Colonic mucosa (tissue), 4 donors: ENCODE measurements at regions not wholly inside any gene's neighbourhood (a gene's known extent, or its start where the extent isn't known, plus 50 kb on each side); places are given as distances from the start of the nearest gene placed in this dataset.

Experiments used
- DNase-seq: peaks from one replicate; pipeline ENCODE4 v3.0.0-alpha.2; 2020
- H3K27ac ChIP-seq: fragments of 200-600 bp; one replicate; pipeline ENCODE4 v1.8.0; 2021
- H3K27me3 ChIP-seq: fragments of 200-600 bp; one replicate; pipeline ENCODE4 v1.8.0; 2021
- H3K36me3 ChIP-seq: fragments of 200-600 bp; one replicate; pipeline ENCODE4 v1.8.0; 2021
- H3K4me1 ChIP-seq: fragments of 200-600 bp; one replicate; pipeline ENCODE4 v1.8.0; 2021; ENCODE audit warnings: mild to moderate bottlenecking
- H3K4me3 ChIP-seq: fragments of 200-600 bp; one replicate; pipeline ENCODE4 v1.8.0; 2021
- H3K9ac ChIP-seq, 2 donors: one replicate each; pipeline ENCODE4 v1.7.0; 2013; ENCODE audit warnings: control low read depth in 2 of 2, low read depth in 2 of 2, low read length in 2 of 2
- H3K9me3 ChIP-seq: fragments of 200-600 bp; one replicate; pipeline ENCODE4 v1.8.0; 2021
- intact Hi-C: fragments of 100-400 bp; cut with DNase I; formaldehyde crosslinking; loops from one replicate; pipeline ENCODE4 v1.14.1; 2022
- TF ChIP-seq, protein P1 (sequence below): fragments of 200-600 bp; IDR thresholded peaks from one replicate; pipeline ENCODE4 v1.8.0; 2022; ENCODE audit warnings: antibody characterized with exemption, mild to moderate bottlenecking
- donor health status: healthy.
- donor health status: DM: no; HTN: no; CAD: no.
- donor health status: DM: no; HTN: no; CAD: no.

DNA sequence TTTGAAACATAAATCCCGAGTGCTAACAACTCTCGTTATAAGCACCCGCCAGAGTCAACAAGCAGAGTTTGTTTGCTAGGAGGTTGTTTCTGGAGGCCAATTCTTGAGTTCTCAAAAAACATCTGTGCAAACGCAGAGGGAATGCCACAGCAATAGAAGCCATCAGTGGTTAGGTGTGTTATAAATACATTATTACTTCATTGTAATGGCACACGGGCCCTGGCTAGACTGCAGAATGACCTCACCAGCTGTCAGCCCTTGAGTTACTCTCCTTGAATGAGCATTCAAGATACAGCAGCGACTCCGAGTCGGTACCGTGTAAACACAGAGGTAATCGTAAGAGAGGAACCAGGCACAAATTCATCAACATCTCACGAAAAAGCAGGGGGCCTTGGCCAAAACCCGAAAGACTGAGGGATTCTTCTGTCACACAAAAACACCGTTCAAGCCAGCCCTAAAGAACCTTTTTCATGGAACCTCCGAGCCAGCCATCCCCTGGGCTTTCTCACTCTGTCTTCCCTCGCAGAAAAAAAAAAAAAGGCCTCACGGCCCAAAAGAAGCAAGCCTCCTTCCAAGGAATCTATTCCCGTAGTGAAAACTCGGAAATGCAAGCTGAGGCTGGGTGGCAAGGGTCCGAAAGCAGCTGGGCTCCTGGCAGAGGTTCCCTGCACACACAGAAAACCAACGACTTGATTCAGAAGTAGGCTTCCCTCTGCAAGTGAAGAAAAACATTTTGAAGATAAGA, 133.7 kb upstream of the MEIS1 start:
- TF ChIP-seq, protein P1, sequence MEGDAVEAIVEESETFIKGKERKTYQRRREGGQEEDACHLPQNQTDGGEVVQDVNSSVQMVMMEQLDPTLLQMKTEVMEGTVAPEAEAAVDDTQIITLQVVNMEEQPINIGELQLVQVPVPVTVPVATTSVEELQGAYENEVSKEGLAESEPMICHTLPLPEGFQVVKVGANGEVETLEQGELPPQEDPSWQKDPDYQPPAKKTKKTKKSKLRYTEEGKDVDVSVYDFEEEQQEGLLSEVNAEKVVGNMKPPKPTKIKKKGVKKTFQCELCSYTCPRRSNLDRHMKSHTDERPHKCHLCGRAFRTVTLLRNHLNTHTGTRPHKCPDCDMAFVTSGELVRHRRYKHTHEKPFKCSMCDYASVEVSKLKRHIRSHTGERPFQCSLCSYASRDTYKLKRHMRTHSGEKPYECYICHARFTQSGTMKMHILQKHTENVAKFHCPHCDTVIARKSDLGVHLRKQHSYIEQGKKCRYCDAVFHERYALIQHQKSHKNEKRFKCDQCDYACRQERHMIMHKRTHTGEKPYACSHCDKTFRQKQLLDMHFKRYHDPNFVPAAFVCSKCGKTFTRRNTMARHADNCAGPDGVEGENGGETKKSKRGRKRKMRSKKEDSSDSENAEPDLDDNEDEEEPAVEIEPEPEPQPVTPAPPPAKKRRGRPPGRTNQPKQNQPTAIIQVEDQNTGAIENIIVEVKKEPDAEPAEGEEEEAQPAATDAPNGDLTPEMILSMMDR, result no peak
- H3K4me3 ChIP-seq, result no peak overlapping the region
- no peaks in the 10 kb centered on the region for H3K9me3 ChIP-seq
- H3K27ac ChIP-seq, result no peak overlapping the region
- no peaks in the 10 kb centered on the region for H3K36me3 ChIP-seq
- DNase-seq, result no peak
- H3K9ac ChIP-seq, result no peak overlapping the region
- no peaks in the 10 kb centered on the region for H3K27me3 ChIP-seq
- intact Hi-C loops, result no loop called here
- H3K4me1 ChIP-seq, result no peaks in the 10 kb centered on the region

DNA sequence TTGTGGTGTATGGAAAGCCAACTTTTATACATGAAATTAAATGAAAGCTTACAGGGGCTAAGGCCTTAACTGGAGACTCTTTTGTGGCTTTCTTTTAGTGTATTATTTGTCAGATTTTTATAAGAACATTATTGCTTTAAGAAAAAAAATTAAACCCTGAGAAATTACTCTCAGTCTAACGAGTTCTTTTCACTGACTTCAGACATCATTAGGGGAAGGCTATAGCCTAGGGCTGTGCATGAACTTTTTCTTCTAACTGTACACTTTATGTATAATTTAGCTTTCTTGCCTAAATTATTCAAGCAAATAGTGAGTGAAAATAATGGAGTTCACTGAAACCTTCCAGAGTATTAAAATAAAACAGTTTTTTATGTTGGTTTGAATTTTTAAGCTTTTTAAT, 151.1 kb upstream of the MEIS1 start:
- DNase-seq, result no peak
- H3K9ac ChIP-seq, result no peak overlapping the region
- H3K4me3 ChIP-seq, result no peak overlapping the region
- H3K9me3 ChIP-seq, result no peaks in the 10 kb centered on the region
- no peaks in the 10 kb centered on the region for H3K27me3 ChIP-seq
- no peaks in the 10 kb centered on the region for H3K36me3 ChIP-seq
- H3K27ac ChIP-seq, result no peak overlapping the region
- TF ChIP-seq, protein P1, result no peak
- no peaks in the 10 kb centered on the region for H3K4me1 ChIP-seq
- intact Hi-C loops, result no loop called here

DNA sequence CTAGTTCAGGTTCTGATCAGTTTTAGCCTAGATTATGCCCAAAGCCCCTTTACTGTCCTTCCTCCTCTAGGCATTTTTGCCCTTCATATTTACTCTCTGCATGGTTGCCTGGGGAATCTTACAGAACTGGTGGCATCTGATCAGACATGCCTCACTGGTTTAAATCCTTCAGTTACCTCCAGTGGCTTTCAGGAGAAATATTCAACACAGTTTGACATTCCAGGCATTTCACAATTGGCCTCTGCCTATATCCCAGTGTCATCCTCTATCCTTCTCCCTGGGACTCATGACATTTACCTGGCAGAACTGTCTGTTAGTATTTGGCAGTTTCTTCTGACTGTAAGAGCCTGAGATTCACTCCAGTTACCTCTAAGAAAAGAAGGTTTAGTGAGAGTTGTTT, 152.9 kb upstream of the MEIS1 start:
- no peak overlapping the region for H3K9ac ChIP-seq
- H3K27me3 ChIP-seq, result no peaks in the 10 kb centered on the region
- no peaks in the 10 kb centered on the region for H3K36me3 ChIP-seq
- no peaks in the 10 kb centered on the region for H3K4me1 ChIP-seq
- DNase-seq, result no peak
- TF ChIP-seq, protein P1, result no peak
- H3K9me3 ChIP-seq, result no peaks in the 10 kb centered on the region
- intact Hi-C loops, result no loop called here
- no peak overlapping the region for H3K4me3 ChIP-seq
- H3K27ac ChIP-seq, result no peak overlapping the region

DNA sequence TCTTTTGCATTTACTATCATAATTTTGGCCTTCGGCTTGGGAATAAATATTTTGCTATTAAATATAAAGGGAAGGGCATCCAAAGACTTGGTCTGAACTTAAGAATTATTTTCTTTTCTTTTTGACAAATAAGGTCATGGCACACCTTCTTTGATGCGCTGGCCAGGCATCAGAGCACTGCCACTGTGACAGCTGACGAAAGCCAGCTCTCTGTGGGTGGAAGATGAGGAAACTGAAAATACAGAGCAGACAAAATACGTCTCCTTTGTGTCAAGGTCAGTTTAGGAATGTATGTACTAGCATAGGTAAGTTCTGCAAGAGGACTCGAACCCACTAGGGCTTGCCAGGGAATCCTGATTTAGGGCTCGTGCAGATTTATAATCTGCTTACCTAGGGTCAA, 155.9 kb upstream of the MEIS1 start:
- Histone ChIP-seq H3K9me3 (no peaks in the 10 kb centered on the region), H3K36me3 (no peaks in the 10 kb centered on the region), H3K4me1 (no peaks in the 10 kb centered on the region), H3K27me3 (no peaks in the 10 kb centered on the region), H3K27ac (no peak overlapping the region), H3K9ac (no peak overlapping the region), H3K4me3 (no peak overlapping the region)
- DNase-seq, result no peak
- intact Hi-C loops, result no loop called here
- TF ChIP-seq, protein P1, result no peak

DNA sequence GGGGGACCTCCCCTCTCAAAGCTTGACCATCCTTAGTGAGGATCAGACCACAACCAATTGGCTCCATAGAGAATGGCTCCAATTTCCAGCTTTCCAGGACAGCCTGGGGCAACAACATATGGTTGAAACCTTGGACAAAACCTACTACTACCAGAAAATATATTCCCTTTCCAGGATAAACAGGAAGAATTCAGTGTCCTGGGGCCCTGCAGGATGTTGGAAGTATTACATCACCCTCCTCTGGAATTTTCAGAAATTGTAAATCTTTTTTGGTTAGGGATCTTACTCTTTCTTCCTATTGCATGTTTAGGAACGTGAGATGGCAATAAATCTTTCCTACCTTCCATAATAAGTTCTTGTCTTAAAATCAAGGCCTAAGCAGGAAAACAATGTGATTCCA, 158.9 kb upstream of the MEIS1 start:
- Histone ChIP-seq H3K4me1 (no peaks in the 10 kb centered on the region), H3K27me3 (no peaks in the 10 kb centered on the region), H3K4me3 (no peak overlapping the region), H3K9ac (no peak overlapping the region), H3K9me3 (no peaks in the 10 kb centered on the region), H3K36me3 (no peaks in the 10 kb centered on the region), H3K27ac (no peak overlapping the region)
- intact Hi-C loops, result no loop called here
- DNase-seq, result no peak
- TF ChIP-seq, protein P1, result no peak
